Keratinocyte (primary cell): ENCODE measurements at regions not wholly inside any gene's neighbourhood (a gene's known extent, or its start where the extent isn't known, plus 50 kb on each side); places are given as distances from the start of the nearest gene placed in this dataset.

Experiments used
- CTCF ChIP-seq, 3 experiments: IDR thresholded peaks in 1 of 3; conservative IDR thresholded peaks in 1 of 3; optimal IDR thresholded peaks in 1 of 3; 2 replicates in 2 of 3; 3 replicates in 1 of 3; pipeline versions ENCODE3 to v1.5.1; 2011; ENCODE audit warnings: low read length in 3 of 3, mild to moderate bottlenecking in 3 of 3, moderate library complexity in 2 of 3, control low read depth in 1 of 3, inconsistent platforms in 1 of 3; ENCODE audit not compliant: insufficient read depth in 2 of 3; ENCODE audit errors: extremely low read depth in 1 of 3
- EZH2 ChIP-seq: IDR thresholded peaks from one replicate; pipeline ENCODE4 v1.6.1; 2012; ENCODE audit warnings: inconsistent platforms, mild to moderate bottlenecking, low read length, moderate library complexity

GRCh38 chr3:35966629-35967464 is 327.5 kb downstream of the ARPP21 start:
- no peak for TF ChIP-seq CTCF (optimal IDR thresholded peaks at IDR 0.05 in 1 of 3, IDR thresholded peaks at IDR 0.05 in 1 of 3, conservative IDR thresholded peaks at IDR 0.05 in 1 of 3; ENCODE audit: extremely low read depth in 1 of 3, insufficient read depth in 2 of 3, low read length in 3 of 3)
- TF ChIP-seq EZH2 = no peak
